KBM-7 (cell line): ENCODE measurements at regions not wholly inside any gene's neighbourhood (a gene's known extent, or its start where the extent isn't known, plus 50 kb on each side); places are given as distances from the start of the nearest gene placed in this dataset.
A peak's percentile ranks its signal among the peaks of the same experiment; 100 is the strongest.
"Not testable (repeated sequence)": the region's sequence is repeated elsewhere in the genome, so short reads cannot be mapped to it uniquely, and the experiment has no call there.

Experiments
- DNase-seq: peaks from one replicate; pipeline ENCODE4 v3.0.0-alpha.2; 2015
- in situ Hi-C: fragments of 300-500 bp; cut with MboI; formaldehyde crosslinking; loops from 2 replicates; pipeline ENCODE4 v1.14.3; 2020; ENCODE audit warnings: low sequenced_read_pairs, low pct_unique_long_range_greater_than_20kb, mixed read lengths

DNA sequence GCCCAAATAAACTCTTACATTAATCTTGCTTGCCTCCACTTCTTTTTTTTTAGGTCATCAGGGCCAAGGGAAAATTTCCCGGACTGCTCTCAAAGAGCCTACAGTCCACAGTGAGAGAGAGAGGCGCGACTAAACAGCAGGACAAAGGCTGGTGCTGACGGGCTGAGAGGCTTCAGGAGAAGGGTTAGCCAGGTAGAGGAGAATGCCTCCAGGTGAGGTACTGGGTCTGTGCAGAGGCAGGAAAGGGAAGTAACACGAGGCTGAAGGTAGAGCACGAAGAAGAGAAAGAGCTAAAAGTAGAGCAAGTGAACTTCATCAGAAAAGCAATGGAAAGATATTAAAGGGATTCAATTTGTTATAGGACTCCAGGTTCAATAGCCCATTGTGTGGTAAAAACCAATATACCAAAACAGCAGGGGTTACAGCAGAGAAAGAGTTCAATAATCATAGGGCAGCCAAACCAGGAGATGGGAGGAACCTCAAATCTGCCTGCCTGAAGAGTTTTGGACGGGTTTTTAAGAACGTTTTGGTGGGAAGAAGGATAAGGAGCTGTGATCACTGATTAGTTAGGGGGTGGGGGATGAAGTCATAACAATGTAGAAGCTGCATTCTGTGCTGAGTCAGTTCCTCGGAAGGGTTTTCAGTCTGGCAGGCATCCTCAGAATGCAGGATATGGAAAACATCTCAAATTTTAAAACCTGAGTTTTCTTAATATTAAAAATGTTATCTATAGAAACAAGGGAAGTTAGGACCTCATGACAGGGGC lies 171.5 kb downstream of the AKR1D1 start:
- DNase-seq, result no peak
- in situ Hi-C loops, result no loop called here

GRCh38 chr7:138248609-138249008 lies 172.3 kb downstream of the AKR1D1 start:
- DNase-seq, result no peak
- in situ Hi-C loops, result no loop called here

- in situ Hi-C loops, result no loop called here
These were observed 173.7 kb downstream of the AKR1D1 start for GRCh38 chr7:138249975-138250374.

DNA sequence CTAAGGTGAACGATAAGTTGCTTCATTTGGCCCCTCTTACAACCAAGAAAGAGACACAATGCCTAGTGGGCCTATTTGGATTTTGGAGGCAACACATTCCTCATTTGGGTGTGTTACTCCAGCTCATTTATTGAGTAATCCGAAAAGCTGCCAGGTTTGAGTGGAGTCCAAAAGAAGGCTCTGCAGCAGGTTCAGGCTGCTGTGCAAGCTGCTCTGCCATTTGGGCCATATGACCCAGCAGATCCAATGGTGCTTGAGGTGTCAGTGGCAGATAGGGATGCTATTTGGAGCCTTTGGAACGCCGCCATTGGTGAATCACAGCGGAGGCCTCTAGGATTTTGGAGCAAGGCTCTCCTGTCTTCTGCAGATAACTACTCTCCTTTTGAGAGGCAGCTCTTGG lies 176.4 kb downstream of the AKR1D1 start:
- not testable (repeated sequence) for DNase-seq

More at GRCh38 chr7:138249975-138250374, 173.7 kb downstream of the AKR1D1 start:
- no peak for DNase-seq

DNA sequence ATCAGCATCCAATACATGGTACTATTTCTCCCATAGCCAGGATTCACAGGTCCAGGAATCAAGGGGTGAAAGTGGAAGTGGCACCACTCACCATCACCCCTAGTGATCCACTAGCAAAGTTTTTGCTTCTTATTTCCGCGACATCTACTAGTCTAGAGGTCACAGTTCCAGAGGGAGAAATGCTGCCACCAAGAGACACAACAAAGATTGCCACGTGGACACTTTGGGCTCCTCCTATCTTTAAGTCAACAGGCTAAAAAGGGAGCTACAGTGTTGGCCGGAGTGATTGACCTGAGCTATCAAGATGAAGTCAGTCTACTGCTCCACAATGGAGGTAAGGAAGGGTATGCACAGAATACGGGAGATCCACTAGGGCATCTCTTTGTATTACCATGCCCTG lies 178.2 kb downstream of the AKR1D1 start:
- in situ Hi-C loops, result no loop called here
- no peak for DNase-seq

More for the DNA sequence above, 176.4 kb downstream of the AKR1D1 start:
- in situ Hi-C loops, result not testable (repeated sequence)

DNA sequence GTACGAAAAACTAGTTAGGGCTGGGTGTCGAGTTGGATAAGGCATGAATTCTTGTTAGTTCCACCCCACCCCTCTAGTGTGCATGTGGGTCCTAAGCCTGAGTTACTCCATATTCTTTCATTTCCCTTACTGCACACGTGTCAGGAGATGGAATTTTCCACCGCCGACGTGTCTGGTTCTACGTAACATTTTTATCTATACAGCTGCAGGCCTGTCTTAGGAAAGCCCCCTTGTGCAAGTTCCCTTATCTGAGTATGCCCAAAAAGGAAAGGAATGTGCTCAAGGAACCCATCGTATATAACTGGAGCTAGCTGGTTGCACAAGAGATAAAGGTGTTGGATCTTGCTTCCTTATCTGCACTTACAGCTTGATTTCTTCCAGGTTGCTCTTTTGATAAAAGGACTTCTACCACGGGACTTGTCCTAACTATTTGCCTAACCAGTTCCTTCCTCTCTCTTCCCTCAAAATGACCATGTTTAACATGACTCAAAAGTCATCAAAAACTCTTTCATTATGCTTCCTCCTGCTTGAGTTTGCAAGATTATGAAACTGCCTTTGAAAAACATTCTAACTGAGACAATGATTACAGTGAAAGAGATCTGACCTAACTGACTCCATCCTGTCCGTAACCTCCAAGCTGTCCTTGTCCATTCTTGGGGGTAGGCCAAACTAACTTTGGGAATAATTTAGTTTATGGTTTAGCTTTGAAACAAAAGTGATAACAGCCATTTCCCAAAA lies 181.4 kb downstream of the AKR1D1 start:
- DNase-seq, result peak; percentile 96
- in situ Hi-C loops, result no loop called here

GRCh38 chr7:138258197-138258559 lies 181.9 kb downstream of the AKR1D1 start:
- DNase-seq, result no peak
- in situ Hi-C loops, result no loop called here

DNA sequence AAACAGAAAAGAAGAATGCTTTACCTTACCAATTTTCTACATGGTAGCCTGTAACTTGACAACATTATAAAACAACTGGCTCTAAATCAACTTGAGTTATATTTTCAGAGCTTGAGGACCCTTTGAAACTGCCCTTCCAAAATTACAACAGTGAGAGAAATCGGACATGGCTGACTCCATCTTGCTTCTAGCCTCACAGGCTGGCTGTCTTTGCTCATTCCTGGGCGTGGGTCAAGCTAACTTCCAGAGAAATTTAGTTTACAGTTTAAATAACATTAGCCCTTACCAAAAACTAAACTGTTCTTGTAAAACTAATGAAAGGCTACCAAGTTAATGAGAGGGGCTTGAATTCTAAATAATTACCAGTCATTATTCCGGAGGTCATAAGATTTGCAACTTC lies 183.4 kb downstream of the AKR1D1 start:
- in situ Hi-C loops, result no loop called here
- no peak for DNase-seq

DNA sequence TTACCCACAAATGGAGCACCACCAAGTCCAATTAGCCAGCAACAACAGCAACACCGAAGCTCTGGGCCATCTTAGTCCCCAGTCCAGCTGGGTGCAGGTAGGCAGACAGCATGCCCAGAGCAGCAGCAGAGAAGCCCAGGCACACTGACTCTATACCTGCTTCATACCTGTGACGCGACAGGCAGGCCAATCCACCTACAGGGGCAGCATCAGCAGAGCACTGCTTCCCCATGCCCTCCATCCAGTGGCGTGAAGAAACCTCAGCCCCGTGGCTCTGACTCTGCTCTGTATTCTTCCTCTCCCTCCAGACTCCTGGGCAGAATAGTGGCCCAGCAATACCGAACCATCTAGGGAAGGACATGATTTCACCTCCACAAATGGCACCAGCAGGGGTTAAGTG lies 191.7 kb downstream of the AKR1D1 start:
- DNase-seq, result no peak
- in situ Hi-C loops, result no loop called here

DNA sequence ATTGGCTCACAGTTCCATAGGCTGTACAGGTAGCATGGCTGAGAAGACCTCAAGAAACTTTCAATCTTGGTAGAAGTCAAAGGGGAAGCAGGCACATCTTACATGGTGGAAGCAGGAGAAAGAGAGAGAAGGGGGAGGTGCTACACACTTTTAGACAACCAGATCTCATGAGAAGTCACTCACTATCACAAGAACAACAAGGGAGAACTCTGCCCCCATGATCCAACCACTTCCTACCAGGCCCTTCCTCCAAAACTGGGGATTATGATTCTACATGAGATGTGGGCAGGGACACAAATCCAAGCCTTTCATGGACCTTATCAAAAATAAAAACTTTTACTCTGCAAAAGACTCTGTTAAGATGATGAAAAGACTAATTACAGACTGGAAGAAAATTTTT lies 183.2 kb upstream of the TRIM24 start:
- in situ Hi-C loops, result no loop called here
- peak; percentile 43 for DNase-seq

- no peak for DNase-seq
- in situ Hi-C loops, result no loop called here
These were observed 181.5 kb upstream of the TRIM24 start for GRCh38 chr7:138278601-138279000.

GRCh38 chr7:138282997-138283396 lies 177.1 kb upstream of the TRIM24 start:
- in situ Hi-C loops, result no loop called here
- DNase-seq, result no peak

GRCh38 chr7:138285129-138285528 lies 174.9 kb upstream of the TRIM24 start:
- in situ Hi-C loops, result no loop called here
- DNase-seq, result no peak

- no peak for DNase-seq
- in situ Hi-C loops, result no loop called here
These were observed 173.2 kb upstream of the TRIM24 start for GRCh38 chr7:138286846-138287245.

GRCh38 chr7:138287549-138287948 lies 172.5 kb upstream of the TRIM24 start:
- in situ Hi-C loops, result no loop called here
- DNase-seq, result no peak

- no peak for DNase-seq
- in situ Hi-C loops, result no loop called here
These were observed 171.0 kb upstream of the TRIM24 start for GRCh38 chr7:138289082-138289481.

DNA sequence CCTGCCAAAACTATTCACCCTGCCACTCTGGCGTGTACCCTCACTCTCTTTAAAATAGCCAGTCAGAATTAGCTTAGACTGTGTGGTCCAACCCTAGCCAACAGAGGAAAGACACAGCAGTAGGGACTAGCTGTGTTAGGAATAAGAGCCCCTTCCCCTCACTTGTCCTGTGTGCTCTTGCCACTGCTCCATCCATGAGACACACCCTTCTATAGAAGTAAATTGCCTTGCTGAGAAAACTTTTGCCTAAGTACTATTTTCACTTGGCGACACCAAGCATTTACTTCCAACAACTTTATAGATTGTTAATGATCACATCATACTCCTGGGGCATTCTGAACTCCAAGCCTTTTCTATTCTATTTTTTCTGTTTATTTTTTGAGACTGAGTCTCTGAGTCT lies 170.2 kb upstream of the TRIM24 start:
- in situ Hi-C loops, result no loop called here
- no peak for DNase-seq

- no peak for DNase-seq
- in situ Hi-C loops, result no loop called here
These were observed 167.1 kb upstream of the TRIM24 start for GRCh38 chr7:138292951-138293350.

DNA sequence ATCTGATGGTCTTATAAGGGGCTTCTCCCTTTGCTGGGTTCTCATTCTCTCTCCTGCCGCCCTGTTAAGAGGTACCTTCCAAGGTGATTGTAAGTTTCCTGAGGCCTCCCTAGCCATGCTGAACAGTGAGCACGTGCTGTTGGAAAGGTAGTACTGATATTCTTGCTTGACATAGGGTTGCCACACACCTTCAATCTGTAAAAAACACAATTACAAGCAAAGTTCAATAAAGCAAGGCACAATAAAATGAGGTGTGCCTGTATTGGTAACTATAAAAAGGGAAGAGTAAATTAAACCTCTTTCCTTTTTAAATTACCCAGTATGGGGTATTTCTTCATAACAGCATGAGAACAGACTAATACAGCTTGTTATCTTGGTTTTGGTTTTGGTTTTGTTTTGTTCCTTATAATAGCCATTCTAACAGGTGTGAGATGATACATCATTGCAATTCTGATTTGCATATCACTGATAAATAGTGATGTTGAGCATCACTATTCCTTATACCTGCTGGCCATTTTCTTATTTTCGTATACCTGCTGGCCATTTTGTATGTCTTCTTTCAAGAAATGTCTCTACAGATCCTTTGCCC lies 164.9 kb upstream of the TRIM24 start:
- in situ Hi-C loops, result no loop called here
- DNase-seq, result no peak

GRCh38 chr7:138297526-138297925 lies 162.5 kb upstream of the TRIM24 start:
- in situ Hi-C loops, result no loop called here
- DNase-seq, result no peak
